Retinal pigment epithelial cell (primary cell): ENCODE measurements at regions not wholly inside any gene's neighbourhood (a gene's known extent, or its start where the extent isn't known, plus 50 kb on each side); places are given as distances from the start of the nearest gene placed in this dataset.
"Not testable (repeated sequence)": the region's sequence is repeated elsewhere in the genome, so short reads cannot be mapped to it uniquely, and the experiment has no call there.

Experiments
- DNase-seq: peaks from one replicate; pipeline ENCODE4 v3.0.0-alpha.2; 2010; ENCODE audit warnings: low read depth
- H3K4me3 ChIP-seq: 2 replicates; pipeline ENCODE4 v1.5.1; 2011; ENCODE audit warnings: mild to moderate bottlenecking, low read length, control low read depth, moderate library complexity
- CTCF ChIP-seq: conservative IDR thresholded peaks from 2 replicates; pipeline ENCODE4 v1.5.1; 2011; ENCODE audit warnings: low read depth, low read length, control low read depth, inconsistent platforms

DNA sequence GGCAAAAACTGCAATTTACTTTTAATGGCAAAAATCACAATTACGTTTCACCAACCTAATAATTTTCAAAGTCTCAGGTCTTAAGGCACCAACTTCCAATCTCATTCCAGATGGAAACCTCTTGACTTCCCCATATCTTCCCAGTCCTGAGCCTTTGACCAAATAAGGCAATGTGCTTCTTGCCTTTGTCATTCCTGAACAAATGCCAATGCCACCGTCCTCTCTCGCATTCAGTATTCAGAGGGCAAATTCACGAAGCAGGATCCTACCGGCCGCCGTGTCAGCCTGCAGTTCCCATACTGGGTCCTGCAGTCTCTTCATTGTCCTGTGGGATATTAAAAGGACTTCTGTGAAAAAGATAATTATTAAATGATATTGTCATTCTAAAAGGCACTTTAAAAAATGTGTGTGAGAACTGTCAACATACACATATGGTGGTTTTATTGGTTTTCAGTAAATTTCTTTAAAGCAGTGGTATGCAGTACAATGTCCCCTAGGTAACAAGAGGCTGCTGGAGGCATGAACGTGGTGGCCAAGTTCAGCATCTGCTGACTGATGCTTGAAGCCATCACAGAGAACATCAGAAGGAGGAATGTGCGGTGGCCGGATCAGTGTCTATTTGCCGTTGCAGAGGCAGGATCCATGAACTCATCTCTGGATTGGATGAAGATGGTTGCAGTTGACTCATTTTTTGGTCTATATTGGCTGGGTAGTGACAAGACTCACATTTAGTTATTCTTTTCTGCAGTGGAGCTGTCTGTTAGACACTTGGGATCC is 101.4 kb upstream of the IRX4 start:
- no peak for DNase-seq
- H3K4me3 ChIP-seq = no peak overlapping the region
- TF ChIP-seq CTCF = no peak

DNA sequence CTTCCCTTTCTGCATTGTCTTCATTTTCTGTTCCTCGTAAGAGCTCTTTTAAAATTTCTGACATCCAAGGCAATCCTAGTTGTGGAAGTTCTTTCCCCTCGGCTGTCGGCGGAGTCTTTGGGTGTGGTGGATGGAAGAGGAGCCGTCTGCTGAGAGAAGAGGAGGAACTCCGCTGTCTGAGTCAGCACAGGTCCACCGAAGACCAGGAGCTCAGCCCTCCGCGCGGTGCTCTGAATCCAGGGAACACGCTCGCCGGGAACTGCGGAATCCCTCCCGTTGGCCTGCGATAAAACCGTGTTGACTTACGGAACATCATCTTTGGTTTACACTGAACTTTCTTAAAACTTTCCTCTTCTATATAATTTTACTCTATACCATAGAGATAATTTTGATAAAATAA is 100.7 kb upstream of the IRX4 start:
- DNase-seq = no peak
- no peak overlapping the region for H3K4me3 ChIP-seq
- no peak for TF ChIP-seq CTCF

- not testable (repeated sequence) for DNase-seq, H3K4me3 ChIP-seq
Observed at GRCh38 chr5:1982561-1982960, 99.8 kb upstream of the IRX4 start.

DNA sequence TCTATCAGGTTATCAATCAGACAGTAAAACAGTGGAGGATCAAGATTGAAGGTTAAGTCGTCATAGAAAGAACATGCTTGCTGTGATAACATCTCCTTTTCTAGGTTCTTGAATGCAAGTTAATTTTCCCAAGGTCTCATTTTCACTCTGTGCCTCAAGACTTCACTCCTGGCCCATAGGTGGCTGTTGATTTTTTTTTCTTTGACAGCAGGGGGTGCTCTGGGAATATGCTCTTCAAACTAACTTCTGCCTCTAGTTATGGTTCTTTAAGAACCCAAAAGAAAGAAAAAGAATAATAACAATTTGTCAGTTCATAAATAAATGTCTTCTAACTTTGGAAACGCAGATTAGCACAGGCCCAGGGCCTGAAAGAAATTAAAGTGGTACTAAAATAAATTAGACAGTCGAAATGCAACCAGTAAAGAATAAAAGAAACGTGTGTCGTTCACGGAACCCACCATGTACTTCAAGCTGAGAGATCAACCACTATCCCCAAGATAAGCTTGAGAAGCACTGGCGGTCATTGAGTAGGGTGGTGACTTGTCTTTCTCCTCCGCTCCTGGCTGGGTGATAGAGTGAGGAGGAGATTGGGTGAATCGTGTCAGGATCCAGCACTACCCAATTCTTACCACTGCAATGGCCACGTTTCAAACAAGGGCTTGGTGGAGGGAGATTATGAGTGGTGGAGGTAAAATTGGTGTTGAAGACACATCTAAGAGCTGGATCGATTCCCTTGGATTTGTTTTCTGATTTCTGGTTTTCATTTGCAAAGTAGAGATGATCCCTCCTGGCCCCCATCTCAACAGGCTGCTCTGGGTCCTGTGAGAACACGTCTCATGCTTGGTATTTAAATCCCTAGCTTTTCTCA is 93.4 kb upstream of the IRX4 start:
- DNase-seq = no peak
- no peak overlapping the region for H3K4me3 ChIP-seq
- TF ChIP-seq CTCF = no peak

- no peak overlapping the region for H3K4me3 ChIP-seq
- DNase-seq = no peak
- no peak for TF ChIP-seq CTCF
Observed at GRCh38 chr5:1975406-1975715, 92.6 kb upstream of the IRX4 start.

DNA sequence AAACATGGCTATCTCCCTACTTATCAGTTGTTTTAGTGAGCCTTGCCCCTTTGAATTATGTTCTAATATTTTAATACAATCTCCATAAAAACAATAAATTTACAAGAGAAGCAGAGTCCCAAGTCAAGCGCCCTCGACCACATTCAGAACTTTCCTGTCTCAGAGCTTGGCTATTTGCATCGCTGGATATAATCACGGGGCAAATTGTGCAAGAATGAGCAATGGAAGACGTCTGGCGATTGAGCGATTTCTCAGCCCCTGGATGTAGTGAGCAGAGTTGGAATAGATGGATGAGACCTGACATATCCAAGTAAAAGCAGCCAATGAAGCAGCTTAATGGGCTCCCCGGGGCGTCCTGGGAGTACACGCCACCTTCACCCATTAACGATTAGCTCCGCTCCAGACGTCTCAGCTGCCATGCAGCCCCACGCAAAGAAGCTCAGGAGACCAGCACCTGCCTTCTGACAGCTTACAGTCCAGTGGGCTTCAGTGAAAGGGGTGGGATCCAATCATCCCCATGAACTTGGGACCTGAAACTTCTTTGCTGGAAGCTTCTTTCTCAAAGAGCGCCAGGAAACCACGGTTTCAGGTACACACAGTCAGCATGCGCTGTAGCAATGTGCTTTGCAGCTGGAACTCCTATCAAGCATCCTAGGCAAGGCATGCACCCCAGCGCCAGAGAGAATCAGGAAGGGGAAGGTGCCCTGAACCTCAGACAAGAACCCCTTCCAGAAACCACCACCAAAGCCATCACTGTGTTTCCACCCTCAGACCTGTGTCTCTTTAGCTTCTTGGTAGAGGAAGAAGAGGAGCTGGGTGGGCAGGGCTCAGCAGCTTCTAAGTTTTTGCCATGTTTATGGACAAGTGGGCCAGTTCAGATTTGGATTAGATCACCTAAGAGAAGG is 92.0 kb upstream of the IRX4 start:
- DNase-seq = no peak
- H3K4me3 ChIP-seq = no peak overlapping the region
- TF ChIP-seq CTCF = no peak

- no peak for TF ChIP-seq CTCF
- no peak for DNase-seq
- no peak overlapping the region for H3K4me3 ChIP-seq
Observed at GRCh38 chr5:1974081-1974480, 91.4 kb upstream of the IRX4 start.
